MCF 10A (cell line): ENCODE measurements at regions not wholly inside any gene's neighbourhood (a gene's known extent, or its start where the extent isn't known, plus 50 kb on each side); places are given as distances from the start of the nearest gene placed in this dataset.

ENCODE experiments used
- BruUV-seq: library from RNA; stranded (reverse); fragments of 400-500 nt; replicated peaks from 2 replicates; lab custom pipeline; 2021; lab: Mats Ljungman, UMichigan
- CTCF ChIA-PET: fragments of 300-600 bp; sonication (Branson Sonifier 250); formaldehyde crosslinking; extraction: SDS; loops from one replicate; lab custom pipeline; 2021; ENCODE audit warnings: antibody characterized with exemption, inconsistent platforms; lab: Yijun Ruan, JAX
- POLR2A ChIA-PET: fragments of 300-600, 350-650 bp; sonication (Branson Sonifier 250); formaldehyde crosslinking; extraction: SDS; loops from one replicate; lab custom pipeline; 2020; ENCODE audit warnings: antibody characterized with exemption, inconsistent platforms; lab: Yijun Ruan, JAX
- DNase-seq: peaks from one replicate; pipeline ENCODE4 v3.0.0-alpha.2; 2018; ENCODE audit not compliant: unreplicated experiment
- H3K27ac Mint-ChIP-seq: one replicate; pipeline ENCODE4 v1.8.0; 2022; ENCODE audit warnings: mild to moderate bottlenecking, low read depth, mixed read lengths; ENCODE audit not compliant: unreplicated experiment
- H3K27me3 Mint-ChIP-seq: one replicate; pipeline ENCODE4 v1.8.0; 2022; ENCODE audit warnings: mixed read lengths; ENCODE audit not compliant: insufficient read depth, unreplicated experiment
- H3K36me3 Mint-ChIP-seq: one replicate; pipeline ENCODE4 v1.8.0; 2022; ENCODE audit warnings: mild to moderate bottlenecking, moderate library complexity, mixed read lengths; ENCODE audit not compliant: insufficient read depth, unreplicated experiment
- H3K4me1 Mint-ChIP-seq: one replicate; pipeline ENCODE4 v1.8.0; 2022; ENCODE audit warnings: mixed read lengths; ENCODE audit not compliant: insufficient read depth, unreplicated experiment
- H3K4me3 Mint-ChIP-seq: one replicate; pipeline ENCODE4 v1.8.0; 2022; ENCODE audit warnings: mild to moderate bottlenecking, moderate library complexity, mixed read lengths; ENCODE audit not compliant: unreplicated experiment
- H3K9me3 Mint-ChIP-seq: one replicate; pipeline ENCODE4 v1.8.0; 2022; ENCODE audit warnings: mixed read lengths; ENCODE audit not compliant: unreplicated experiment
- CTCF ChIP-seq: fragments of 200-600 bp; IDR thresholded peaks from one replicate; pipeline ENCODE4 v1.8.0; 2022; ENCODE audit warnings: antibody characterized with exemption, mild to moderate bottlenecking; ENCODE audit not compliant: unreplicated experiment
- intact Hi-C: fragments of 100-400 bp; cut with micrococcal nuclease; formaldehyde crosslinking; loops from 2 replicates; pipeline ENCODE4 v1.14.1; 2022

GRCh38 chr5:93225748-93226147 lies 355.3 kb downstream of the NR2F1-AS1 start:
- no peak overlapping the region for H3K4me3 Mint-ChIP-seq
- intact Hi-C loops: no loop called here
- no peaks in the 10 kb centered on the region for H3K4me1 Mint-ChIP-seq
- no peak for TF ChIP-seq CTCF
- no peak overlapping the region for H3K27ac Mint-ChIP-seq
- no TSS peak for BruUV-seq
- CTCF ChIA-PET: interaction anchor here (1.2 kb wide), 1 partner anchor 28 kb away, joined by 3 read pairs; no protein-coding TSS in a partner anchor
- no peaks in the 10 kb centered on the region for H3K27me3 Mint-ChIP-seq
- peaks cover 6% of the 10 kb centered on the region for H3K36me3 Mint-ChIP-seq
- no peaks in the 10 kb centered on the region for H3K9me3 Mint-ChIP-seq
- POLR2A ChIA-PET: no interaction called here
- DNase-seq: no peak

GRCh38 chr5:93224624-93225023 lies 356.4 kb downstream of the NR2F1-AS1 start:
- Mint-ChIP-seq H3K27ac (no peak overlapping the region), H3K27me3 (no peaks in the 10 kb centered on the region), H3K4me3 (no peak overlapping the region), H3K9me3 (no peaks in the 10 kb centered on the region), H3K4me1 (no peaks in the 10 kb centered on the region), H3K36me3 (peaks cover 6% of the 10 kb centered on the region)
- intact Hi-C loops: no loop called here
- DNase-seq: no peak
- TF ChIP-seq CTCF: no peak
- ChIA-PET CTCF (interaction anchor here (0.6 kb wide), 1 partner anchor 18 kb away, joined by 3 read pairs; no protein-coding TSS in a partner anchor), POLR2A (no interaction called here)
- BruUV-seq: no TSS peak

- CTCF ChIA-PET: interaction anchor here (0.6 kb wide), 1 partner anchor 446 kb away, joined by 3 read pairs; no protein-coding TSS in a partner anchor
- H3K4me1 Mint-ChIP-seq: no peaks in the 10 kb centered on the region
- H3K9me3 Mint-ChIP-seq: no peaks in the 10 kb centered on the region
- no peak overlapping the region for H3K27ac Mint-ChIP-seq
- no peak for TF ChIP-seq CTCF
- H3K4me3 Mint-ChIP-seq: no peak overlapping the region
- POLR2A ChIA-PET: no interaction called here
- no TSS peak for BruUV-seq
- peaks cover 6% of the 10 kb centered on the region for H3K36me3 Mint-ChIP-seq
- no peak for DNase-seq
- H3K27me3 Mint-ChIP-seq: no peaks in the 10 kb centered on the region
- intact Hi-C loops: no loop called here
These were observed 359.2 kb downstream of the NR2F1-AS1 start for GRCh38 chr5:93221773-93222172.

- BruUV-seq: no TSS peak
- Mint-ChIP-seq H3K27ac (no peak overlapping the region), H3K36me3 (no peaks in the 10 kb centered on the region), H3K4me3 (no peak overlapping the region), H3K9me3 (no peaks in the 10 kb centered on the region), H3K27me3 (no peaks in the 10 kb centered on the region), H3K4me1 (no peaks in the 10 kb centered on the region)
- ChIA-PET POLR2A (interaction anchor here (0.8 kb wide), 1 partner anchor 317 kb away, joined by 3 read pairs; no protein-coding TSS in a partner anchor), CTCF (interaction anchor here (0.6 to 0.9 kb wide), 4 partner anchors 17 to 894 kb away, joined by 3 to 4 read pairs (median 3); no protein-coding TSS in a partner anchor)
- DNase-seq: no peak
- TF ChIP-seq CTCF: no peak
- intact Hi-C loops: no loop called here
These were observed 360.6 kb downstream of the NR2F1-AS1 start for GRCh38 chr5:93220431-93220830.
